KMS-11 (cell line): ENCODE measurements at regions not wholly inside any gene's neighbourhood (a gene's known extent, or its start where the extent isn't known, plus 50 kb on each side); places are given as distances from the start of the nearest gene placed in this dataset.

Experiments used
- H2AFZ ChIP-seq: fragments of 200-600 bp; sonication (generic); 2 replicates; pipeline ENCODE4 v1.6.1; 2016; ENCODE audit warnings: antibody characterized with exemption, mixed run types, low read depth
- H3K27ac ChIP-seq: fragments of 200-600 bp; sonication (generic); 2 replicates; pipeline ENCODE4 v1.6.1; 2016; ENCODE audit warnings: mild to moderate bottlenecking, mixed run types
- H3K27me3 ChIP-seq: fragments of 200-600 bp; sonication (generic); 2 replicates; pipeline ENCODE4 v1.6.1; 2017; ENCODE audit warnings: mild to moderate bottlenecking, low read depth, mixed run types, moderate library complexity; ENCODE audit not compliant: insufficient read depth
- H3K36me3 ChIP-seq: fragments of 200-600 bp; sonication (generic); 2 replicates; pipeline ENCODE4 v1.6.1; 2017; ENCODE audit warnings: mild to moderate bottlenecking, mixed run types; ENCODE audit not compliant: insufficient read depth
- H3K4me1 ChIP-seq: fragments of 200-600 bp; sonication (generic); 2 replicates; pipeline ENCODE4 v1.6.1; 2016; ENCODE audit warnings: mild to moderate bottlenecking, low read depth, mixed run types; ENCODE audit not compliant: poor library complexity, severe bottlenecking
- H3K4me2 ChIP-seq: fragments of 200-600 bp; sonication (generic); 2 replicates; pipeline ENCODE4 v1.7.0; 2016; ENCODE audit warnings: mild to moderate bottlenecking, mixed run types
- H3K4me3 ChIP-seq: fragments of 200-600 bp; sonication (generic); IDR thresholded peaks from 2 replicates; pipeline ENCODE4 v1.6.1; 2017; ENCODE audit warnings: low read depth, low read length, mixed read lengths; ENCODE audit not compliant: insufficient read depth
- H3K79me2 ChIP-seq: fragments of 200-600 bp; sonication (generic); 2 replicates; pipeline ENCODE4 v1.6.1; 2016; ENCODE audit warnings: low read depth, mixed run types; ENCODE audit not compliant: insufficient read depth
- H3K9ac ChIP-seq: fragments of 200-600 bp; sonication (generic); 2 replicates; pipeline ENCODE4 v1.6.1; 2016; ENCODE audit warnings: mild to moderate bottlenecking, mixed run types
- H4K20me1 ChIP-seq: fragments of 200-600 bp; sonication (generic); 2 replicates; pipeline ENCODE4 v1.6.1; 2016; ENCODE audit warnings: mild to moderate bottlenecking, mixed run types; ENCODE audit not compliant: insufficient read depth
- CTCF ChIP-seq: fragments of 200-600 bp; sonication (generic); conservative IDR thresholded peaks from 2 replicates; pipeline ENCODE4 v1.6.1; 2017; ENCODE audit warnings: low read depth, mild to moderate bottlenecking, antibody characterized with exemption, low read length, moderate library complexity, mixed read lengths

GRCh38 chr6:6943421-6943820 lies 164.3 kb upstream of the RREB1 start:
- TF ChIP-seq CTCF = no peak
- Histone ChIP-seq H3K79me2 (no peaks in the 10 kb centered on the region), H2AFZ (no peak overlapping the region), H3K36me3 (no peaks in the 10 kb centered on the region), H3K27me3 (no peaks in the 10 kb centered on the region), H3K4me1 (no peaks in the 10 kb centered on the region), H3K4me3 (no peak overlapping the region), H3K27ac (no peak overlapping the region), H3K4me2 (no peak overlapping the region), H4K20me1 (no peaks in the 10 kb centered on the region), H3K9ac (no peak overlapping the region)

GRCh38 chr6:6946206-6947155 lies 161.3 kb upstream of the RREB1 start:
- Histone ChIP-seq H2AFZ (no peak overlapping the region), H3K27me3 (no peaks in the 10 kb centered on the region), H3K4me3 (no peak overlapping the region), H3K4me1 (no peaks in the 10 kb centered on the region), H3K27ac (no peak overlapping the region), H3K79me2 (no peaks in the 10 kb centered on the region), H3K9ac (no peak overlapping the region), H3K36me3 (no peaks in the 10 kb centered on the region), H4K20me1 (no peaks in the 10 kb centered on the region), H3K4me2 (no peak overlapping the region)
- TF ChIP-seq CTCF = no peak

- Histone ChIP-seq H3K79me2 (no peaks in the 10 kb centered on the region), H3K9ac (no peak overlapping the region), H3K4me3 (no peak overlapping the region), H3K27ac (no peak overlapping the region), H3K36me3 (no peaks in the 10 kb centered on the region), H3K4me2 (no peak overlapping the region), H4K20me1 (no peaks in the 10 kb centered on the region), H3K27me3 (no peaks in the 10 kb centered on the region), H2AFZ (no peak overlapping the region), H3K4me1 (no peaks in the 10 kb centered on the region)
- TF ChIP-seq CTCF = no peak
Observed at GRCh38 chr6:6950373-6951145, 157.2 kb upstream of the RREB1 start.

- Histone ChIP-seq H3K9ac (no peak overlapping the region), H3K36me3 (no peaks in the 10 kb centered on the region), H4K20me1 (no peaks in the 10 kb centered on the region), H3K27me3 (no peaks in the 10 kb centered on the region), H2AFZ (no peak overlapping the region), H3K4me1 (no peaks in the 10 kb centered on the region), H3K4me2 (no peak overlapping the region), H3K4me3 (no peak overlapping the region), H3K27ac (no peak overlapping the region), H3K79me2 (no peaks in the 10 kb centered on the region)
- TF ChIP-seq CTCF = no peak
Observed at GRCh38 chr6:6951355-6951754, 156.4 kb upstream of the RREB1 start.
